ENCODE measurements at regions not wholly inside any gene's neighbourhood (a gene's known extent, or its start where the extent isn't known, plus 50 kb on each side); places are given as distances from the start of the nearest gene placed in this dataset.

GRCh38 chr3:145581694-145582093 is 579.3 kb downstream of the PLOD2 start:
- no peak for TF ChIP-seq CTCF (IDR thresholded peaks at IDR 0.05)
- no peak for TF ChIP-seq POLR2A (IDR thresholded peaks at IDR 0.05)

All from lower leg skin (tissue), 3 donors.